ENCODE measurements at regions not wholly inside any gene's neighbourhood (a gene's known extent, or its start where the extent isn't known, plus 50 kb on each side); places are given as distances from the start of the nearest gene placed in this dataset.
A peak's percentile ranks its signal among the peaks of the same experiment; 100 is the strongest.

DNA sequence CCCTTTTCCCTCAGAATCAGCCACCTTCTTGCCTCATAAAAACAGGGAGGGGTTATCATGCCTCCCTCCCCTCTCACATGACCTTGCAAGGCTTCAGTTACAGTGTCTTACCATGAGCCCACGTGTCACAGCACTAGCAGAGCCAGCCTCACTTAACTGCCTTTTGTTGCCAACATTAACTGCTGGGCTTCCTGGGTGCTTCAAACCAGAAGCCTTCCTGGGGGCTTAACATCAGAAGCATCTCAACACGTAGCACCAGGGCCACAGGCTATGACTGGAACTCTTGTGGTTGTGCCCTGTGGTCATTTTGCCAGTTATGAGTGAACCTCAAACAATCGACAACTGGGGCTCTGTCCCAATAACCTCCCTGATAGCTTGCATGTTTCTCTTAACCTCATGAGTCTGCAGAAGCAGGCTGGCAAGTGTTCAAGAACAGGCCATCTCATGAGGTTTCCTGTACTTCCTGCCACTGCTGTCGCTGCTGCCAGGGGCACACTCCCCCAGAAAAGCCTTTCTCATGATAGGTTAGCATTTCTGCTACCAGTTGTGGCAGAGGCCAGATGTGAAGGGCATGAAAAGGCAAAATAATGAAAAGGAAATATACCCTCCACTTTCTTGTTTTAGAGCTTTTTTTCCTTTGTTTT lies 132.2 kb downstream of the GLUL start (continued):
- TF ChIP-seq PHF8 (IDR thresholded peaks at IDR 0.05; ENCODE audit: borderline replicate concordance, low read length) = no peak; the same call in 1 of the 2 replicates
- no peak for TF ChIP-seq BCOR (IDR thresholded peaks at IDR 0.05)
- TF ChIP-seq ZFPM2 (CRISPR knock-in tag; IDR thresholded peaks at IDR 0.05) = no peak
- no peak for TF ChIP-seq PHB2 (IDR thresholded peaks at IDR 0.05; ENCODE audit: low read depth)
- TF ChIP-seq ZNF75A (CRISPR knock-in tag; IDR thresholded peaks at IDR 0.05) = peak; percentile 70; the same call in 1 of the 2 replicates
- TF ChIP-seq TCF3 (CRISPR knock-in tag; IDR thresholded peaks at IDR 0.05) = no peak; the same call in 1 of the 2 replicates
- peak; percentile 87; the same call in 1 of the 2 replicates for TF ChIP-seq ERF (CRISPR knock-in tag; IDR thresholded peaks at IDR 0.05)
- 0 out of 2 replicates have a peak, but pooled peaks have one; percentile 15 for TF ChIP-seq GTF2A2 (tag; IDR thresholded peaks at IDR 0.05)
- peak; percentile 33; the same call in 1 of the 2 replicates for TF ChIP-seq GABPB1 (CRISPR knock-in tag; IDR thresholded peaks at IDR 0.05)
- TF ChIP-seq, protein P1, sequence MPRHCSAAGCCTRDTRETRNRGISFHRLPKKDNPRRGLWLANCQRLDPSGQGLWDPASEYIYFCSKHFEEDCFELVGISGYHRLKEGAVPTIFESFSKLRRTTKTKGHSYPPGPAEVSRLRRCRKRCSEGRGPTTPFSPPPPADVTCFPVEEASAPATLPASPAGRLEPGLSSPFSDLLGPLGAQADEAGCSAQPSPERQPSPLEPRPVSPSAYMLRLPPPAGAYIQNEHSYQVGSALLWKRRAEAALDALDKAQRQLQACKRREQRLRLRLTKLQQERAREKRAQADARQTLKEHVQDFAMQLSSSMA (CRISPR knock-in tag; IDR thresholded peaks at IDR 0.05) = peak; percentile 69; the same call in 1 of the 2 replicates
- no peak for TF ChIP-seq ZNF780A (CRISPR knock-in tag; IDR thresholded peaks at IDR 0.05)
- TF ChIP-seq FOXJ2 (tag; IDR thresholded peaks at IDR 0.05) = peak; percentile 34; the same call in 1 of the 2 replicates
- TF ChIP-seq, protein P2, sequence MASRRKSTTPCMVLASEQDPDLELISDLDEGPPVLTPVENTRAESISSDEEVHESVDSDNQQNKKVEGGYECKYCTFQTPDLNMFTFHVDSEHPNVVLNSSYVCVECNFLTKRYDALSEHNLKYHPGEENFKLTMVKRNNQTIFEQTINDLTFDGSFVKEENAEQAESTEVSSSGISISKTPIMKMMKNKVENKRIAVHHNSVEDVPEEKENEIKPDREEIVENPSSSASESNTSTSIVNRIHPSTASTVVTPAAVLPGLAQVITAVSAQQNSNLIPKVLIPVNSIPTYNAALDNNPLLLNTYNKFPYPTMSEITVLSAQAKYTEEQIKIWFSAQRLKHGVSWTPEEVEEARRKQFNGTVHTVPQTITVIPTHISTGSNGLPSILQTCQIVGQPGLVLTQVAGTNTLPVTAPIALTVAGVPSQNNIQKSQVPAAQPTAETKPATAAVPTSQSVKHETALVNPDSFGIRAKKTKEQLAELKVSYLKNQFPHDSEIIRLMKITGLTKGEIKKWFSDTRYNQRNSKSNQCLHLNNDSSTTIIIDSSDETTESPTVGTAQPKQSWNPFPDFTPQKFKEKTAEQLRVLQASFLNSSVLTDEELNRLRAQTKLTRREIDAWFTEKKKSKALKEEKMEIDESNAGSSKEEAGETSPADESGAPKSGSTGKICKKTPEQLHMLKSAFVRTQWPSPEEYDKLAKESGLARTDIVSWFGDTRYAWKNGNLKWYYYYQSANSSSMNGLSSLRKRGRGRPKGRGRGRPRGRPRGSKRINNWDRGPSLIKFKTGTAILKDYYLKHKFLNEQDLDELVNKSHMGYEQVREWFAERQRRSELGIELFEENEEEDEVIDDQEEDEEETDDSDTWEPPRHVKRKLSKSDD (conservative IDR thresholded peaks at IDR 0.05; ENCODE audit: low read length) = no peak
- no peak for TF ChIP-seq TCF7L2 (IDR thresholded peaks at IDR 0.05; ENCODE audit: low read depth, low read length)
- peak; percentile 74 for TF ChIP-seq CUX1 (CRISPR knock-in tag; IDR thresholded peaks at IDR 0.05)
- TF ChIP-seq LCOR (CRISPR knock-in tag; IDR thresholded peaks at IDR 0.05) = no peak
- TF ChIP-seq, protein P3, sequence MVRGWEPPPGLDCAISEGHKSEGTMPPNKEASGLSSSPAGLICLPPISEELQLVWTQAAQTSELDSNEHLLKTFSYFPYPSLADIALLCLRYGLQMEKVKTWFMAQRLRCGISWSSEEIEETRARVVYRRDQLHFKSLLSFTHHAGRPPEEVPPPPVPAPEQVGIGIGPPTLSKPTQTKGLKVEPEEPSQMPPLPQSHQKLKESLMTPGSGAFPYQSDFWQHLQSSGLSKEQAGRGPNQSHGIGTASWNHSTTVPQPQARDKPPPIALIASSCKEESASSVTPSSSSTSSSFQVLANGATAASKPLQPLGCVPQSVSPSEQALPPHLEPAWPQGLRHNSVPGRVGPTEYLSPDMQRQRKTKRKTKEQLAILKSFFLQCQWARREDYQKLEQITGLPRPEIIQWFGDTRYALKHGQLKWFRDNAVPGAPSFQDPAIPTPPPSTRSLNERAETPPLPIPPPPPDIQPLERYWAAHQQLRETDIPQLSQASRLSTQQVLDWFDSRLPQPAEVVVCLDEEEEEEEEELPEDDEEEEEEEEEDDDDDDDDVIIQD (CRISPR knock-in tag; IDR thresholded peaks at IDR 0.05) = peak; percentile 92
- TF ChIP-seq RFX7 (CRISPR knock-in tag; IDR thresholded peaks at IDR 0.05) = no peak
- no peak for TF ChIP-seq HMG20B (CRISPR knock-in tag; IDR thresholded peaks at IDR 0.05)
- peak; percentile 61 for TF ChIP-seq PTRF (tag; IDR thresholded peaks at IDR 0.05)

Data from K562 (cell line).